ENCODE measurements at regions not wholly inside any gene's neighbourhood (a gene's known extent, or its start where the extent isn't known, plus 50 kb on each side); places are given as distances from the start of the nearest gene placed in this dataset.

- no peak for DNase-seq (ENCODE audit: low read depth, low spot score)
- no peak overlapping the region for H3K4me3 ChIP-seq (ENCODE audit: low read length)
These were observed 72.7 kb upstream of the TPRG1 start for GRCh38 chr3:189099031-189099471.

DNA sequence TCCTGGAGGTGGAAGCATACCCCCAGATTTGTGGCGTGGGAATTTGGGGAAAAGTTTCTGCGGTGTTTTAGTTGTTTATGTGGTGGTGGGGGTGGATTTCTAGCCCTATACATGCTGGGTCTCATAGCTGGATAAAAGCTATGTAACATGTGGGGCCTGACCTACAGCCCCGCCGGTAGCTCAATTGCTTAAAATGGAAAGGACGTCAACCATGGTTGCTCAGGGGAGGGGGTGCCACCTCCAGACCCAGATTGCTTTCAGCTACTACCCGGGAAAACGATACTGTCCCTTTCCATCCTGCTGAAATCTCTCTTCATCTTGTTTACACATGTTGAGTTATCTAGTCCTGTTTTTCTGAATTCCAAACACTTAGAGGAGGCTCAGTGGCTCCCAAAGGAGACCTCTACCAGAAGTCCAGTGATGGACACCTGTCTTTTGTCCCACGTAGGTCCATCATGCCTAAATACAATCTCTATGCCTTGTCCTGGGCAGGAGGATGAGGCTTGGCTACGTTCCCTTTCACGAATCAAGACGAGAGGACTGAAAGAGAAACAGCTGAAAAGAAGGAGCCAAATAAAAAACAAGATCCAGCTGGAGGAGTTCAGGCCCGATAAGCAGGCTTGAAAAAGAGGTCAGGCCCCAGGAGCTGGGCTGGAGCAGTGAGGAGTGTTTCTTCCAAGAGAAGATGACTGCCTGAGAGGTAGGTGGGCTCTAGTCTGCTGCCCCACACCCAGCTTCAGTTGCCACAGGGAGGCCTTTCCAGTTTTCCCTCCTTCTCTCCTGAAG is 72.1 kb upstream of the TPRG1 start:
- no peak overlapping the region for H3K4me3 ChIP-seq (ENCODE audit: low read length)
- DNase-seq (ENCODE audit: low read depth, low spot score): no peak

DNA sequence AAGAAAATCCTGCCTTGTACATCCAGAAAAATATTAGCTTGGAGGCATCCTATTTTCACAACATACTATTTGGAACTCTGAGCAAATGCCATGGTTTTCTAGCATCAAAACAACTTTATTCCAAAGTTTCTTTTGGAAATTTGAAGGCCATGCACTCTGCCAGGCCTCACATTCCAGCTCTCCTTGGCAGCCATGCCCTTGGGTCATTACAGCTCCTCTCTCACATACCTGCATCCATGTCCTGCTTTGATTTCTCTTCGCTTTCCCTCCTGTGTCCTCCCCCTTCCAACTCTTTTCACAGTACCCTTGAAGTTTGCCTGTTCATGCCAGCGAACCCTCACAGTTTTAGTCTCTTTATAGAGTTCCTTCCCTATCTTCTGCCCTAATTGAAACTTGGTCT is 70.9 kb upstream of the TPRG1 start:
- no peak for DNase-seq (ENCODE audit: low read depth, low spot score)
- H3K4me3 ChIP-seq (ENCODE audit: low read length): no peak overlapping the region

DNA sequence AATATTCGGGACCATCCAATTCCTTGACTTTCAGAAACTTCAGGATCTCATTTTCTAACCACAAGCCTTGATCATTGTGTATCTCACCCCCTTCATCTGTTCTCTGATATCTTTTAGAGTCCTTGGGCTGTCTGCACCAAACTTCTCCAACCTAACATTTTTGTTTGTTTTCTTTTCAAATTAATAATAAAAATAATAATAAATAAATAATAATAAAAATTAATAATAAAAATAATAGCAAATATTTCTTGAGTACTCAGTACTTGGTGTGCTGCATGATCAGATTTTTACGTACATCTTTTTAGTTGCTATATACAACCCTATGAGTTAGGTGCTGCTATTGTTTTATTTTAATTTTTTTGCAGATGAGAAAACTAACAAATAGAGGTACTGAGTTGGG is 70.2 kb upstream of the TPRG1 start:
- H3K4me3 ChIP-seq (ENCODE audit: low read length): no peak overlapping the region
- DNase-seq (ENCODE audit: low read depth, low spot score): no peak

DNA sequence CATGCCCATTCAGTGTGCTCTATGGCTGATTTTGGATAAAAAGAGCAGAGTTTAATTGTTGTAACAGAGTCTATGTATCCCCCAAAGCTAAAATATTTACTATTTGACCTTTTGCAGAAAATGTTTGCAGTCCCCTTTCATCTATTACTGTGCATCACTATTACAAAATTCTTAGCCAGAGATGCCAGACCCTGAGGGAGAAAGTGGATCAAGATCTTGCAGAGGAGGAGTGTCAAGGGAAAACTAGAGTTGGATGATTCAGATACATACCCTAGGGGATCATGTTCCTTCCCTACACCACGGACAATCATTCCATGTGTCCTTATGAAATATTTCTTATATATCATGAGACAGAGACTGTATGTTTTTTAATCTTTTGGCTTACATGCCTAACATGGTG is 68.6 kb upstream of the TPRG1 start:
- H3K4me3 ChIP-seq (ENCODE audit: low read length): no peak overlapping the region
- no peak for DNase-seq (ENCODE audit: low read depth, low spot score)

GRCh38 chr3:189108067-189108466 is 63.7 kb upstream of the TPRG1 start:
- H3K4me3 ChIP-seq (ENCODE audit: low read length): no peak overlapping the region
- DNase-seq (ENCODE audit: low read depth, low spot score): no peak

GRCh38 chr3:189108735-189109134 is 63.0 kb upstream of the TPRG1 start:
- DNase-seq (ENCODE audit: low read depth, low spot score): no peak
- H3K4me3 ChIP-seq (ENCODE audit: low read length): no peak overlapping the region

GRCh38 chr3:189109145-189109544 is 62.6 kb upstream of the TPRG1 start:
- no peak for DNase-seq (ENCODE audit: low read depth, low spot score)

GRCh38 chr3:189117087-189117486 is 54.7 kb upstream of the TPRG1 start:
- DNase-seq (ENCODE audit: low read depth, low spot score): no peak

More at GRCh38 chr3:189109145-189109544, 62.6 kb upstream of the TPRG1 start:
- H3K4me3 ChIP-seq (ENCODE audit: low read length): no peak overlapping the region

DNA sequence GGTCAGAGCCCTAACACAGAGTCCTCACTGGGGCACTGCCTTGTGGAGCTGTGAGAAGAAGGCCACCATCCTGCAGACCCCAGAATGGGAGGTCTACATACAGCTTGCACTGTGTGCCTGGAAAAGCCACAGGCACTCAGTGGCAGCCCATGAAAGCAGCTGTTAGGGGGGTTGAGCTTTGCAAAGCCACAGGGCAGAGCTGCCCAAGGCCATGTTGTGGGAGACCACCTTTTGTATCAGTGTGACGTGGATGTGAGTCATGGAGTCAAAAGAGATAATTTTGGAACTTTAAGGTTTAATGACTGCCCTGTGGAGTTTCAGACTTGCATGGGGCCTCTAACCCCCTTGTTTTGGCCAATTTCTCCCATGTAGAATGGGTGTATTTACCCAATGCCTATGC is 52.9 kb upstream of the TPRG1 start:
- no peak for DNase-seq (ENCODE audit: low read depth, low spot score)
- H3K4me3 ChIP-seq (ENCODE audit: low read length): no peak overlapping the region

More at GRCh38 chr3:189117087-189117486, 54.7 kb upstream of the TPRG1 start:
- H3K4me3 ChIP-seq (ENCODE audit: low read length): no peak overlapping the region

- DNase-seq (ENCODE audit: low read depth, low spot score): no peak
- no peak overlapping the region for H3K4me3 ChIP-seq (ENCODE audit: low read length)
These were observed 51.8 kb upstream of the TPRG1 start for GRCh38 chr3:189119950-189120349.

- DNase-seq (ENCODE audit: low read depth, low spot score): no peak
- H3K4me3 ChIP-seq (ENCODE audit: low read length): no peak overlapping the region
These were observed 50.7 kb upstream of the TPRG1 start for GRCh38 chr3:189121092-189121491.
